Upper lobe of left lung (tissue), 4 donors: ENCODE measurements at regions not wholly inside any gene's neighbourhood (a gene's known extent, or its start where the extent isn't known, plus 50 kb on each side); places are given as distances from the start of the nearest gene placed in this dataset.

Experiments used
- CTCF ChIP-seq, 6 experiments: fragments of 450-650 bp in 4 of 6; fragments of 200-600 bp in 2 of 6; sonication (generic) in 2 of 6; IDR thresholded peaks; one replicate each; pipeline ENCODE4 v1.5.1; 2016 to 2019; ENCODE audit warnings: antibody characterized with exemption in 6 of 6
- POLR2AphosphoS5 ChIP-seq, 2 donors: sonication (generic); formaldehyde crosslinking; IDR thresholded peaks; one replicate each; pipeline ENCODE4 v1.5.1; 2017; ENCODE audit warnings: antibody characterized with exemption in 2 of 2

GRCh38 chr10:24080207-24080606, 128.7 kb upstream of the KIAA1217 start:
- TF ChIP-seq CTCF (IDR thresholded peaks at IDR 0.05) (no peak), POLR2AphosphoS5 (IDR thresholded peaks at IDR 0.05) (peak in 1 of 2 donors; percentile 46)
